IMR-90 (cell line): ENCODE measurements at regions not wholly inside any gene's neighbourhood (a gene's known extent, or its start where the extent isn't known, plus 50 kb on each side); places are given as distances from the start of the nearest gene placed in this dataset.

Experiments used
- ATAC-seq: fragments of 200-7000 bp; cut with Tn5 transposase; 2 replicates; pipeline ENCODE4 v1.9.1; 2020; ENCODE audit warnings: low read depth, mild to moderate bottlenecking, moderate library complexity
- BruUV-seq: library from RNA; stranded (reverse); fragments of 400-500 nt; replicated peaks from 2 replicates; lab custom pipeline; 2021; lab: Mats Ljungman, UMichigan
- CTCF ChIA-PET: fragments of 300-600 bp; formaldehyde crosslinking; extraction: SDS; loops from one replicate; lab custom pipeline; 2021; ENCODE audit warnings: antibody characterized with exemption; lab: Yijun Ruan, JAX
- POLR2A ChIA-PET: fragments of 300-600 bp; sonication (Branson Sonifier 250); formaldehyde crosslinking; loops from one replicate; lab custom pipeline; 2022; ENCODE audit warnings: antibody characterized with exemption; ENCODE audit not compliant: unreplicated experiment; lab: Charles Lee
- DNase-seq: peaks from one replicate; pipeline ENCODE4 v3.0.0; 2013
- H2AFZ ChIP-seq: replicated peaks from 2 replicates; pipeline ENCODE3; 2013; ENCODE audit warnings: low read length, mild to moderate bottlenecking; ENCODE audit not compliant: poor library complexity
- H2AK5ac ChIP-seq: 2 replicates; pipeline ENCODE4 v1.6.1; 2013; ENCODE audit warnings: low read depth, low read length, inconsistent platforms
- H2AK9ac ChIP-seq: replicated peaks from 2 replicates; pipeline ENCODE3; 2013; ENCODE audit warnings: mild to moderate bottlenecking, low read depth, low read length, moderate library complexity; ENCODE audit not compliant: poor library complexity
- H2BK120ac ChIP-seq: 2 replicates; pipeline ENCODE4 v1.6.1; 2013; ENCODE audit warnings: low read depth, low read length, inconsistent platforms
- H2BK15ac ChIP-seq: 3 replicates; pipeline ENCODE4 v1.6.1; 2013; ENCODE audit warnings: low read depth, low read length, inconsistent platforms
- H2BK20ac ChIP-seq: 2 replicates; pipeline ENCODE4 v1.6.1; 2013; ENCODE audit warnings: low read depth, mild to moderate bottlenecking, inconsistent platforms, low read length, moderate library complexity
- H2BK5ac ChIP-seq: 2 replicates; pipeline ENCODE4 v1.6.1; 2013; ENCODE audit warnings: mild to moderate bottlenecking, low read depth, low read length, inconsistent platforms; ENCODE audit not compliant: poor library complexity, severe bottlenecking
- H3K14ac ChIP-seq: replicated peaks from 2 replicates; pipeline ENCODE4 v1.6.1; 2013; ENCODE audit warnings: low read depth, low read length, inconsistent platforms
- H3K18ac ChIP-seq: 2 replicates; pipeline ENCODE4 v1.6.1; 2013; ENCODE audit warnings: low read depth, low read length, control low read depth
- H3K23ac ChIP-seq: 2 replicates; pipeline ENCODE4 v1.6.1; 2013; ENCODE audit warnings: low read depth, low read length, inconsistent platforms
- H3K27ac ChIP-seq: 2 replicates; pipeline ENCODE4 v1.5.1; 2013; ENCODE audit warnings: mild to moderate bottlenecking, control low read depth, low read length; ENCODE audit not compliant: insufficient read depth
- H3K27me3 ChIP-seq: 2 replicates; pipeline ENCODE4 v1.6.1; 2013; ENCODE audit warnings: low read length; ENCODE audit not compliant: control insufficient read depth, insufficient read depth
- H3K36me3 ChIP-seq: 2 replicates; pipeline ENCODE4 v1.6.1; 2013; ENCODE audit warnings: low read length, mixed read lengths; ENCODE audit not compliant: control insufficient read depth, insufficient read depth
- H3K4ac ChIP-seq: 2 replicates; pipeline ENCODE4 v1.6.1; 2013; ENCODE audit warnings: low read depth, low read length, inconsistent platforms
- H3K4me1 ChIP-seq: 2 replicates; pipeline ENCODE4 v1.6.1; 2013; ENCODE audit warnings: low read length, mixed read lengths; ENCODE audit not compliant: control insufficient read depth, insufficient read depth
- H3K4me2 ChIP-seq: 2 replicates; pipeline ENCODE4 v1.6.1; 2013; ENCODE audit warnings: low read depth, mild to moderate bottlenecking, control low read depth, low read length, moderate library complexity
- H3K4me3 ChIP-seq: 2 replicates; pipeline ENCODE4 v1.5.1; 2013; ENCODE audit warnings: low read depth, mild to moderate bottlenecking, control low read depth, low read length, moderate library complexity; ENCODE audit not compliant: insufficient read depth
- H3K56ac ChIP-seq: 2 replicates; pipeline ENCODE4 v1.6.1; 2013; ENCODE audit warnings: low read length, inconsistent platforms; ENCODE audit not compliant: insufficient read depth; ENCODE audit errors: extremely low read depth
- H3K79me1 ChIP-seq, 2 experiments: 2 replicates each; pipeline ENCODE4 v1.6.1; 2013; ENCODE audit warnings: low read length in 2 of 2, inconsistent platforms in 1 of 2, low read depth in 1 of 2
- H3K9ac ChIP-seq: 2 replicates; pipeline ENCODE4 v1.6.1; 2013; ENCODE audit warnings: low read depth, low read length, control low read depth
- H3K9me1 ChIP-seq: 2 replicates; pipeline ENCODE4 v1.6.1; 2013; ENCODE audit warnings: low read length, inconsistent platforms; ENCODE audit not compliant: insufficient read depth
- H3K9me3 ChIP-seq: 2 replicates; pipeline ENCODE4 v1.6.1; 2013; ENCODE audit warnings: low read length; ENCODE audit not compliant: control insufficient read depth, insufficient read depth
- H4K20me1 ChIP-seq: 2 replicates; pipeline ENCODE4 v1.6.1; 2013; ENCODE audit warnings: low read length, inconsistent platforms; ENCODE audit not compliant: insufficient read depth
- H4K5ac ChIP-seq: 2 replicates; pipeline ENCODE4 v1.6.1; 2013; ENCODE audit warnings: mild to moderate bottlenecking, low read depth, low read length, control low read depth
- H4K8ac ChIP-seq, 2 experiments: 2 replicates each; pipeline ENCODE4 v1.6.1; 2013; ENCODE audit warnings: low read depth in 2 of 2, low read length in 2 of 2, control low read depth in 1 of 2, inconsistent platforms in 1 of 2
- H4K91ac ChIP-seq: 2 replicates; pipeline ENCODE4 v1.6.1; 2013; ENCODE audit warnings: low read depth, low read length, inconsistent platforms; ENCODE audit not compliant: insufficient read depth
- BHLHE40 ChIP-seq: fragments of 150-350 bp; IDR thresholded peaks from 2 replicates; pipeline ENCODE4 v1.6.1; 2016; ENCODE audit warnings: mild to moderate bottlenecking, low read depth, low read length
- CEBPB ChIP-seq: IDR thresholded peaks from 2 replicates; pipeline ENCODE4 v1.6.1; 2012; ENCODE audit warnings: low read depth, low read length, improper control_type of control experiment
- CHD1 ChIP-seq: IDR thresholded peaks from 2 replicates; pipeline ENCODE4 v1.6.1; 2012; ENCODE audit warnings: low read depth, low read length, improper control_type of control experiment
- FOS ChIP-seq: fragments of 150-350 bp; IDR thresholded peaks from 2 replicates; pipeline ENCODE4 v1.6.1; 2016; ENCODE audit warnings: low read depth, low read length
- MAFK ChIP-seq: IDR thresholded peaks from 2 replicates; pipeline ENCODE4 v1.6.1; 2012; ENCODE audit warnings: low read depth, low read length, improper control_type of control experiment
- MAZ ChIP-seq: IDR thresholded peaks from 2 replicates; pipeline ENCODE4 v1.6.1; 2012; ENCODE audit warnings: low read depth, mild to moderate bottlenecking, low read length, improper control_type of control experiment, moderate library complexity, borderline replicate concordance
- MXI1 ChIP-seq: IDR thresholded peaks from 2 replicates; pipeline ENCODE4 v1.6.1; 2012; ENCODE audit warnings: low read depth, mild to moderate bottlenecking, low read length, moderate library complexity, borderline replicate concordance
- NFE2L2 ChIP-seq: fragments of 150-350 bp; IDR thresholded peaks from 2 replicates; pipeline ENCODE4 v1.6.1; 2016; ENCODE audit warnings: low read depth, mild to moderate bottlenecking, low read length
- POLR2A ChIP-seq: IDR thresholded peaks from 2 replicates; pipeline ENCODE4 v1.6.1; 2012; ENCODE audit warnings: mild to moderate bottlenecking, low read depth, low read length
- RAD21 ChIP-seq: IDR thresholded peaks from 2 replicates; pipeline ENCODE4 v1.6.1; 2012; ENCODE audit warnings: low read length, improper control_type of control experiment
- RCOR1 ChIP-seq: IDR thresholded peaks from 2 replicates; pipeline ENCODE4 v1.6.1; 2012; ENCODE audit warnings: mild to moderate bottlenecking, low read length, improper control_type of control experiment; ENCODE audit not compliant: insufficient replicate concordance
- RFX5 ChIP-seq: IDR thresholded peaks from 2 replicates; pipeline ENCODE4 v1.8.0; 2012; ENCODE audit warnings: low read depth, mild to moderate bottlenecking, low read length, moderate library complexity
- WGBS, 2 experiments: methylation state at CpG; one replicate each; pipeline versions ENCODE4 v1.1.5 to v1.1.7; 2013; ENCODE audit warnings: missing lambda C conversion rate in 2 of 2; ENCODE audit not compliant: insufficient read length in 1 of 2; ENCODE audit errors: extremely low coverage in 2 of 2; 5-methylcytosine and 5-hydroxymethylcytosine counted together
- dilution Hi-C: fragments of 300-500 bp; cut with HindIII; formaldehyde crosslinking; loops from one replicate; pipeline ENCODE4 v1.14.3; 2018; ENCODE audit warnings: low sequenced_read_pairs; ENCODE audit not compliant: unreplicated experiment
- in situ Hi-C: fragments of 300-500 bp; cut with MboI; formaldehyde crosslinking; loops from 3 replicates; pipeline ENCODE4 v1.14.3; 2019; ENCODE audit warnings: low sequenced_read_pairs, inconsistent platforms, mixed read lengths
- intact Hi-C: fragments of 100-400 bp; cut with micrococcal nuclease; formaldehyde crosslinking; loops from 2 replicates; pipeline ENCODE4 v1.10.0; 2022
- TF ChIP-seq, protein P1 (sequence below): fragments of 150-350 bp; IDR thresholded peaks from 2 replicates; pipeline ENCODE4 v1.6.1; 2016; ENCODE audit warnings: low read depth, mild to moderate bottlenecking, low read length, moderate library complexity, borderline replicate concordance
- TF ChIP-seq, protein P2 (sequence below): conservative IDR thresholded peaks from 2 replicates; pipeline ENCODE4 v1.5.1; 2012; ENCODE audit warnings: mild to moderate bottlenecking, low read depth, low read length, improper control_type of control experiment

DNA sequence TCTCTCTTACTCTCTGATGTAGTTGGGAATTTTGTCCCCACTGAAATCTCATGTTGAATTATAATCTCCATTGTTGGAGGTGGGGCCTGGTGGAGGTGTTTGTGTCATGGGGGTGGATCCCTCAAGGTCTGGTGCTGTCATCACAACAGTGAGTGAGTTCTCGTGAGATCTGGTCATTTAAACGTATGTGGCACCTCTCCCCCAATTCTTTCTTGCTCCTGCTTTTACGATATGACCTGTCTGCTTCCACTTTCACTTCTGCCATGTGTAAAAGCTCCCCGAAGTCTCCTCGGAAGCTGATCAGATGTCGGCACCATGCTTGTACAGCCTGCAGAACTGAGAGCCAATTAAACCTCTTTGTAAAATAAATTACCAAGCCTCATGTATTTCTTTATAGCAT is 337.8 kb upstream of the CDH2 start:
- Histone ChIP-seq H3K9me3 (no peaks in the 10 kb centered on the region), H3K4me3 (no peak overlapping the region), H3K4ac (no peak overlapping the region), H4K5ac (no peak overlapping the region), H2AK9ac (no peak overlapping the region), H3K23ac (no peak overlapping the region), H3K36me3 (no peaks in the 10 kb centered on the region), H3K79me1 (no peaks in the 10 kb centered on the region), H2BK5ac (no peak overlapping the region), H3K9me1 (no peaks in the 10 kb centered on the region; the same call in 1 of the 2 replicates), H3K14ac (no peak overlapping the region), H3K27me3 (no peaks in the 10 kb centered on the region), H3K4me2 (no peak overlapping the region), H2BK20ac (no peak overlapping the region), H3K9ac (no peak overlapping the region), H3K27ac (no peak overlapping the region), H3K18ac (no peak overlapping the region), H2AK5ac (no peak overlapping the region), H4K20me1 (no peaks in the 10 kb centered on the region), H3K4me1 (no peaks in the 10 kb centered on the region), H4K91ac (no peak overlapping the region), H2BK120ac (no peak overlapping the region), H2AFZ (no peak overlapping the region), H3K56ac (no peak overlapping the region), H4K8ac (no peak overlapping the region), H2BK15ac (no peak overlapping the region)
- dilution Hi-C loops (no loop called here), intact Hi-C loops (no loop called here), in situ Hi-C loops (no loop called here)
- ChIA-PET POLR2A (no interaction called here), CTCF (no interaction called here)
- no TSS peak for BruUV-seq
- ATAC-seq (no peak), DNase-seq (no peak)
- WGBS, 2 experiments = no CpG with 5 or more reads among the region's 6 CpGs
- TF ChIP-seq, protein P1, sequence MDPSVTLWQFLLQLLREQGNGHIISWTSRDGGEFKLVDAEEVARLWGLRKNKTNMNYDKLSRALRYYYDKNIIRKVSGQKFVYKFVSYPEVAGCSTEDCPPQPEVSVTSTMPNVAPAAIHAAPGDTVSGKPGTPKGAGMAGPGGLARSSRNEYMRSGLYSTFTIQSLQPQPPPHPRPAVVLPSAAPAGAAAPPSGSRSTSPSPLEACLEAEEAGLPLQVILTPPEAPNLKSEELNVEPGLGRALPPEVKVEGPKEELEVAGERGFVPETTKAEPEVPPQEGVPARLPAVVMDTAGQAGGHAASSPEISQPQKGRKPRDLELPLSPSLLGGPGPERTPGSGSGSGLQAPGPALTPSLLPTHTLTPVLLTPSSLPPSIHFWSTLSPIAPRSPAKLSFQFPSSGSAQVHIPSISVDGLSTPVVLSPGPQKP = no peak
- TF ChIP-seq MAZ (no peak), CEBPB (no peak), CHD1 (no peak), NFE2L2 (no peak), RAD21 (no peak), BHLHE40 (no peak), RCOR1 (no peak), MXI1 (no peak), FOS (no peak), POLR2A (no peak), MAFK (no peak), RFX5 (no peak)
- TF ChIP-seq, protein P2, sequence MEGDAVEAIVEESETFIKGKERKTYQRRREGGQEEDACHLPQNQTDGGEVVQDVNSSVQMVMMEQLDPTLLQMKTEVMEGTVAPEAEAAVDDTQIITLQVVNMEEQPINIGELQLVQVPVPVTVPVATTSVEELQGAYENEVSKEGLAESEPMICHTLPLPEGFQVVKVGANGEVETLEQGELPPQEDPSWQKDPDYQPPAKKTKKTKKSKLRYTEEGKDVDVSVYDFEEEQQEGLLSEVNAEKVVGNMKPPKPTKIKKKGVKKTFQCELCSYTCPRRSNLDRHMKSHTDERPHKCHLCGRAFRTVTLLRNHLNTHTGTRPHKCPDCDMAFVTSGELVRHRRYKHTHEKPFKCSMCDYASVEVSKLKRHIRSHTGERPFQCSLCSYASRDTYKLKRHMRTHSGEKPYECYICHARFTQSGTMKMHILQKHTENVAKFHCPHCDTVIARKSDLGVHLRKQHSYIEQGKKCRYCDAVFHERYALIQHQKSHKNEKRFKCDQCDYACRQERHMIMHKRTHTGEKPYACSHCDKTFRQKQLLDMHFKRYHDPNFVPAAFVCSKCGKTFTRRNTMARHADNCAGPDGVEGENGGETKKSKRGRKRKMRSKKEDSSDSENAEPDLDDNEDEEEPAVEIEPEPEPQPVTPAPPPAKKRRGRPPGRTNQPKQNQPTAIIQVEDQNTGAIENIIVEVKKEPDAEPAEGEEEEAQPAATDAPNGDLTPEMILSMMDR = no peak
